Hepatocyte (in vitro differentiated cells): ENCODE measurements at regions not wholly inside any gene's neighbourhood (a gene's known extent, or its start where the extent isn't known, plus 50 kb on each side); places are given as distances from the start of the nearest gene placed in this dataset.

ENCODE experiments used
- DNase-seq: peaks from one replicate; pipeline ENCODE4 v3.0.0-alpha.2; 2016; ENCODE audit warnings: low spot score
- H2AFZ ChIP-seq: fragments of 200-600 bp; sonication (generic); 2 replicates; pipeline ENCODE4 v1.6.0; 2016; ENCODE audit warnings: antibody characterized with exemption, mild to moderate bottlenecking
- H3K27ac ChIP-seq: fragments of 200-600 bp; sonication (generic); 2 replicates; pipeline ENCODE4 v1.5.1; 2016; ENCODE audit warnings: mild to moderate bottlenecking
- H3K27me3 ChIP-seq: fragments of 200-600 bp; sonication (generic); 2 replicates; pipeline ENCODE4 v1.6.1; 2016
- H3K36me3 ChIP-seq: fragments of 200-600 bp; sonication (generic); replicated peaks from 2 replicates; pipeline ENCODE4 v1.5.1; 2016; ENCODE audit warnings: low read depth; ENCODE audit not compliant: insufficient read depth
- H3K4me1 ChIP-seq: fragments of 200-600 bp; sonication (generic); 2 replicates; pipeline ENCODE4 v1.5.1; 2016; ENCODE audit warnings: mild to moderate bottlenecking, moderate library complexity; ENCODE audit not compliant: insufficient read depth
- H3K4me2 ChIP-seq: fragments of 200-600 bp; sonication (generic); 2 replicates; pipeline ENCODE4 v1.6.0; 2016
- H3K4me3 ChIP-seq: fragments of 200-600 bp; sonication (generic); 2 replicates; pipeline ENCODE4 v1.5.1; 2016; ENCODE audit warnings: mild to moderate bottlenecking
- H3K79me2 ChIP-seq: fragments of 200-600 bp; sonication (generic); 2 replicates; pipeline ENCODE4 v1.6.0; 2017; ENCODE audit warnings: mild to moderate bottlenecking
- H3K9me2 ChIP-seq: fragments of 200-600 bp; sonication (generic); replicated peaks from 2 replicates; pipeline ENCODE4 v1.6.0; 2017; ENCODE audit warnings: mild to moderate bottlenecking; ENCODE audit not compliant: insufficient read depth
- H3K9me3 ChIP-seq: fragments of 200-600 bp; sonication (generic); 2 replicates; pipeline ENCODE4 v1.5.1; 2016; ENCODE audit warnings: low read depth, mild to moderate bottlenecking
- H4K20me1 ChIP-seq: fragments of 200-600 bp; sonication (generic); 2 replicates; pipeline ENCODE4 v1.6.0; 2016; ENCODE audit warnings: mild to moderate bottlenecking; ENCODE audit not compliant: insufficient read depth, poor library complexity, severe bottlenecking
- EZH2 ChIP-seq: fragments of 200-600 bp; sonication (generic); IDR thresholded peaks from 2 replicates; pipeline ENCODE4 v1.6.1; 2016; ENCODE audit warnings: antibody characterized with exemption, mild to moderate bottlenecking, borderline replicate concordance
- EZH2phosphoT487 ChIP-seq: fragments of 200-600 bp; sonication (generic); IDR thresholded peaks from one replicate; pipeline ENCODE4 v1.6.1; 2018; ENCODE audit warnings: antibody characterized with exemption, mild to moderate bottlenecking, low read depth, moderate library complexity; ENCODE audit not compliant: unreplicated experiment, severe bottlenecking
- WGBS: methylation state at CpG from one replicate; pipeline ENCODE4 v1.1.6; 2016; ENCODE audit warnings: low lambda C conversion rate; ENCODE audit errors: missing lambda C conversion rate; 5-methylcytosine and 5-hydroxymethylcytosine counted together
- TF ChIP-seq, protein P1 (sequence below): fragments of 200-600 bp; sonication (generic); IDR thresholded peaks from 2 replicates; pipeline ENCODE4 v1.5.1; 2016; ENCODE audit warnings: antibody characterized with exemption, mild to moderate bottlenecking; ENCODE audit not compliant: poor library complexity

DNA sequence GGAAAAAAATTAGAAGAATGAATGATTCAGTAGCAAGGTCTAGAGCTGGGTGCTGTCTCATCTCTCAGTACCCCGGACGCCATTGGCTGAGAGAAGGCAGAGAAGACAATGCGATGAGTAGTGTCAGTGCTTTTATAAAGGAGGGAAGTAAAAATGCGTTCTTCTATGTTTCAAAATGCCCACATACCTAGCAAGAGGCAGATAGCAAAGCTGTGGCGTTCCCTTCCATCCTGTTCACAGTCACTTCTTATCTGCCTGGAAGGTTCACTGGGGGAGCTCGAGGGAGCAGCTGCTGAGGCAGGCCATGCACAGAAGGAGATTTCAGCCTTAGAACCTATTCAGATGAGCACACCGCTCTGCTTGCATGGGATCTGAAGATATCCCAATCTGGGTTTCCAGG, 234.0 kb downstream of the RPLP1 start:
- Histone ChIP-seq H3K4me1 (no peaks in the 10 kb centered on the region), H3K27ac (no peak overlapping the region), H3K36me3 (no peaks in the 10 kb centered on the region), H3K9me2 (no peaks in the 10 kb centered on the region), H3K4me2 (no peak overlapping the region), H2AFZ (no peak overlapping the region), H3K27me3 (no peaks in the 10 kb centered on the region), H4K20me1 (no peaks in the 10 kb centered on the region), H3K4me3 (no peak overlapping the region), H3K9me3 (no peaks in the 10 kb centered on the region), H3K79me2 (no peaks in the 10 kb centered on the region)
- 77% methylated on average over 7 of the region's 7 CpGs for WGBS
- TF ChIP-seq EZH2phosphoT487 (no peak), EZH2 (no peak)
- TF ChIP-seq, protein P1, sequence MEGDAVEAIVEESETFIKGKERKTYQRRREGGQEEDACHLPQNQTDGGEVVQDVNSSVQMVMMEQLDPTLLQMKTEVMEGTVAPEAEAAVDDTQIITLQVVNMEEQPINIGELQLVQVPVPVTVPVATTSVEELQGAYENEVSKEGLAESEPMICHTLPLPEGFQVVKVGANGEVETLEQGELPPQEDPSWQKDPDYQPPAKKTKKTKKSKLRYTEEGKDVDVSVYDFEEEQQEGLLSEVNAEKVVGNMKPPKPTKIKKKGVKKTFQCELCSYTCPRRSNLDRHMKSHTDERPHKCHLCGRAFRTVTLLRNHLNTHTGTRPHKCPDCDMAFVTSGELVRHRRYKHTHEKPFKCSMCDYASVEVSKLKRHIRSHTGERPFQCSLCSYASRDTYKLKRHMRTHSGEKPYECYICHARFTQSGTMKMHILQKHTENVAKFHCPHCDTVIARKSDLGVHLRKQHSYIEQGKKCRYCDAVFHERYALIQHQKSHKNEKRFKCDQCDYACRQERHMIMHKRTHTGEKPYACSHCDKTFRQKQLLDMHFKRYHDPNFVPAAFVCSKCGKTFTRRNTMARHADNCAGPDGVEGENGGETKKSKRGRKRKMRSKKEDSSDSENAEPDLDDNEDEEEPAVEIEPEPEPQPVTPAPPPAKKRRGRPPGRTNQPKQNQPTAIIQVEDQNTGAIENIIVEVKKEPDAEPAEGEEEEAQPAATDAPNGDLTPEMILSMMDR: no peak
- DNase-seq: no peak

DNA sequence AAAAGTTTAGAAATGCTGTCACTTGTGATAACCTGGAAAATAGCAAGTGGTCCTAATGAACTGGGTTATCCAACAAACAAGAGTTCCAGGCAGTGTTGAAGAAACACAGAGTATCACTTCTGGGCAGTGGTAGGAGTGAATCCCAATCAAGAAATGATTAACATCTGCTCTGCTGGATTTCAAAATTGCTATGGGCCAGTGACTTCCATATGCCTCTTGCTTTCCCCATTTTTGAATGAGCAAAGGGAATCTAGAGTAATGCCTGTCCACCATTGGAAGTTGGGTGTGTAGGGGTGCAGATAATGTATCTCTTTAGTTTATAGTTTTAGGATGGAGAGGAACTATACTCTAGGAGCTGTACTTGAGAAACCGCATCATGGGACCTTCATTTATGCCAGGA, 236.5 kb downstream of the RPLP1 start:
- H3K27me3 ChIP-seq: peaks cover 5% of the 10 kb centered on the region
- no peaks in the 10 kb centered on the region for H3K36me3 ChIP-seq
- no peaks in the 10 kb centered on the region for H3K79me2 ChIP-seq
- WGBS: 93% methylated on average over 1 of the region's 1 CpG
- H3K27ac ChIP-seq: no peak overlapping the region
- H3K9me2 ChIP-seq: no peaks in the 10 kb centered on the region
- H4K20me1 ChIP-seq: no peaks in the 10 kb centered on the region
- no peak overlapping the region for H3K4me3 ChIP-seq
- no peaks in the 10 kb centered on the region for H3K9me3 ChIP-seq
- DNase-seq: no peak
- H3K4me1 ChIP-seq: no peaks in the 10 kb centered on the region
- TF ChIP-seq EZH2phosphoT487: no peak
- TF ChIP-seq, protein P1: no peak
- H2AFZ ChIP-seq: no peak overlapping the region
- H3K4me2 ChIP-seq: no peak overlapping the region

DNA sequence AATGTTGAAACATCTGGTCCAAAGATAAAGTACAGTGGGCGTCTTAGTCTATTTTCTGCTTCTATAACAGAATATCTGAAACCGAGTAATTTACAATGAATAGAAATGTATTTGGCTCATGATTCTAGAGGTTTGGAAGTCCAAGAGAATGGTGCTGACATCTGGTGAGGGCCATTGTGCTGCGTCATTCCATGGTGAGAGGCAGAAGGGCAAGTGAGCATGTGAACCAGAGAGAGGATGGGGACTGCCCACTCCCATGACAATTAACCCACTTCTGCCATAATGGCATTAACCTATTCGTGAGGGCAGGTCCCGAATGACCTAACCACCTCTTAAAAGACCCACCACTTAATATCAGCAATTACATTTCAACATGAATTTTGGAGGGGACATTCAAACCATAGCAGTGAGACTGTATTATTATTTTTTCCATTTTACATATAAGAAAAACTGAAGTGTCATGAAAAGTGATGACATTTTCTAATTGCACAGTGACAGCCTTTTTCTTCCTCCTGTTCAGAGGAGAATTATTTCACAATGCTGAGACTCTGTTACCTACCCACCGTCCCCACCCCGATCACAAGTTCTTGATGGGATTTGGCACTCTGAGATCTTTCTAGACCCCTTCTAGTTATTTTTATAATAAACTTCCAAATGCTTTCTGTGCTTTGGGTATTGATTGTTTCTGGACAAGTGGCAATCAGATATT, 238.8 kb downstream of the RPLP1 start:
- H2AFZ ChIP-seq: no peak overlapping the region
- TF ChIP-seq EZH2phosphoT487: no peak
- no peak for TF ChIP-seq EZH2
- TF ChIP-seq, protein P1: no peak
- no peak overlapping the region for H3K4me3 ChIP-seq
- no peaks in the 10 kb centered on the region for H3K9me3 ChIP-seq
- no peaks in the 10 kb centered on the region for H3K4me1 ChIP-seq
- H3K4me2 ChIP-seq: no peak overlapping the region
- 92% methylated on average over 7 of the region's 7 CpGs for WGBS
- no peak overlapping the region for H3K27ac ChIP-seq
- no peaks in the 10 kb centered on the region for H3K79me2 ChIP-seq
- no peaks in the 10 kb centered on the region for H3K9me2 ChIP-seq
- no peaks in the 10 kb centered on the region for H3K36me3 ChIP-seq
- DNase-seq: no peak
- H4K20me1 ChIP-seq: no peaks in the 10 kb centered on the region
- peaks cover 5% of the 10 kb centered on the region for H3K27me3 ChIP-seq

DNA sequence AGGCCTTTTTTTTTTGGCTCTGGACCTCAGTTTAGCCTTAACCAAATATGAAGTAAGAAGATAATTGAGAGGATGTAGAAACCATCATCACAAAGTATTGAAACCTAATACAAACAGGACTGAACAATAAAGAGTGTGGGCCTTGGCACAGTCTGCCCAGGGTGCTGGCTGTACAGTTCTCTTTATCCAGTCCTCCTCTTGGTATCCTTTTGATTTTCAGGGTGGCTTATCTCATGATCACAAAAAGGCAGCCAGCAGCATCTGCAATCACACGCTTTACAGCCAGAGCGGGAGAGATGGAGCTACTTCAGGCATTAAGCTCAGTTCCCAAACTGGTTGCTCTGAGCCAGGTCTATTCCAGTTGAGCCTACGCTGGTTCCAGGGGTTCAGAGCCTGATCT, 239.7 kb downstream of the RPLP1 start:
- no peaks in the 10 kb centered on the region for H3K4me1 ChIP-seq
- no peaks in the 10 kb centered on the region for H3K9me3 ChIP-seq
- no peak for DNase-seq
- H2AFZ ChIP-seq: no peak overlapping the region
- H3K9me2 ChIP-seq: no peaks in the 10 kb centered on the region
- H3K36me3 ChIP-seq: no peaks in the 10 kb centered on the region
- H3K4me3 ChIP-seq: no peak overlapping the region
- H3K27ac ChIP-seq: no peak overlapping the region
- TF ChIP-seq EZH2 (no peak), EZH2phosphoT487 (no peak)
- TF ChIP-seq, protein P1: no peak
- WGBS: 74% methylated on average over 3 of the region's 3 CpGs
- H3K27me3 ChIP-seq: peaks cover 9% of the 10 kb centered on the region
- no peak overlapping the region for H3K4me2 ChIP-seq
- no peaks in the 10 kb centered on the region for H4K20me1 ChIP-seq
- no peaks in the 10 kb centered on the region for H3K79me2 ChIP-seq
